HEK293T (cell line): ENCODE measurements at regions not wholly inside any gene's neighbourhood (a gene's known extent, or its start where the extent isn't known, plus 50 kb on each side); places are given as distances from the start of the nearest gene placed in this dataset.

Experiments used
- ARNT ChIP-seq: fragments of 450-650 bp; IDR thresholded peaks from 2 replicates; pipeline ENCODE4 v1.6.1; 2017; ENCODE audit warnings: mild to moderate bottlenecking
- BHLHE40 ChIP-seq: fragments of 450-650 bp; IDR thresholded peaks from 2 replicates; pipeline ENCODE4 v1.6.1; 2016; ENCODE audit warnings: mild to moderate bottlenecking, moderate library complexity, borderline replicate concordance
- CTBP1 ChIP-seq: fragments of 450-650 bp; IDR thresholded peaks from 2 replicates; pipeline ENCODE4 v1.6.1; 2016; ENCODE audit warnings: borderline replicate concordance
- FOXA1 ChIP-seq: fragments of 450-650 bp; IDR thresholded peaks from 2 replicates; pipeline ENCODE4 v1.6.1; 2016; ENCODE audit warnings: mild to moderate bottlenecking
- FOXM1 ChIP-seq: fragments of 450-650 bp; IDR thresholded peaks from 2 replicates; pipeline ENCODE4 v1.6.1; 2017; ENCODE audit warnings: mild to moderate bottlenecking, borderline replicate concordance
- L3MBTL2 ChIP-seq: fragments of 450-650 bp; conservative IDR thresholded peaks from 2 replicates; pipeline ENCODE4 v1.6.1; 2016; ENCODE audit warnings: mild to moderate bottlenecking
- NFRKB ChIP-seq: fragments of 450-650 bp; IDR thresholded peaks from 2 replicates; pipeline ENCODE4 v1.6.1; 2016; ENCODE audit warnings: mild to moderate bottlenecking, moderate library complexity
- SP1 ChIP-seq: fragments of 450-650 bp; IDR thresholded peaks from 2 replicates; pipeline ENCODE4 v1.6.1; 2017
- SUZ12 ChIP-seq: fragments of 450-650 bp; IDR thresholded peaks from 2 replicates; pipeline ENCODE4 v1.6.1; 2016; ENCODE audit warnings: mild to moderate bottlenecking
- ZNF384 ChIP-seq: fragments of 450-650 bp; IDR thresholded peaks from 2 replicates; pipeline ENCODE4 v1.6.1; 2016

- TF ChIP-seq BHLHE40: no peak
- no peak for TF ChIP-seq ARNT
- no peak for TF ChIP-seq FOXA1
- TF ChIP-seq CTBP1: no peak
- no peak for TF ChIP-seq L3MBTL2
- no peak for TF ChIP-seq NFRKB
- TF ChIP-seq SP1: no peak
- TF ChIP-seq ZNF384: no peak
- TF ChIP-seq FOXM1: no peak
- no peak for TF ChIP-seq SUZ12
Measured at GRCh38 chr5:28483327-28484025, 1445.1 kb upstream of the CDH9 start.
